Spleen (tissue), 7 donors: ENCODE measurements at regions not wholly inside any gene's neighbourhood (a gene's known extent, or its start where the extent isn't known, plus 50 kb on each side); places are given as distances from the start of the nearest gene placed in this dataset.

Source experiments
- CTCF ChIP-seq, 11 experiments: fragments of 200-600 bp in 7 of 11; fragments of 450-650 bp in 4 of 11; sonication (generic) in 4 of 11; IDR thresholded peaks in 8 of 11; conservative IDR thresholded peaks in 3 of 11; 1 replicate in 7 of 11; 2 replicates in 4 of 11; pipeline versions ENCODE4 v1.4.0 to v1.8.0; 2016 to 2021; ENCODE audit warnings: antibody characterized with exemption in 11 of 11, inconsistent platforms in 4 of 11, mild to moderate bottlenecking in 1 of 11
- POLR2A ChIP-seq, 3 donors: fragments of 450-650 bp; IDR thresholded peaks; one replicate each; pipeline ENCODE4 v1.5.1; 2017; ENCODE audit warnings: antibody characterized with exemption in 3 of 3, mild to moderate bottlenecking in 1 of 3
- POLR2AphosphoS5 ChIP-seq, 3 donors: sonication (generic); formaldehyde crosslinking; IDR thresholded peaks; one replicate each; pipeline ENCODE4 v1.5.1; 2017; ENCODE audit warnings: antibody characterized with exemption in 3 of 3
- donor health status: DM: no; HTN: no; CAD: no; lungs with moderate emphysema.
- donor health status: DM: no; HTN: no; CAD: no.
- donor health status: DM: no; HTN: no; CAD: no.

- TF ChIP-seq POLR2A (IDR thresholded peaks at IDR 0.05) (no peak), CTCF (IDR thresholded peaks at IDR 0.05 in 8 of 11, conservative IDR thresholded peaks at IDR 0.05 in 3 of 11) (no peak), POLR2AphosphoS5 (IDR thresholded peaks at IDR 0.05) (no peak)
These were observed 334.7 kb upstream of the ZEB2 start for GRCh38 chr2:144854596-144854995.
